Smooth muscle cell (in vitro differentiated cells): ENCODE measurements at regions not wholly inside any gene's neighbourhood (a gene's known extent, or its start where the extent isn't known, plus 50 kb on each side); places are given as distances from the start of the nearest gene placed in this dataset.

Source experiments
- DNase-seq: peaks from one replicate; lab custom pipeline; 2025; ENCODE audit not compliant: unreplicated experiment; lab: John Stamatoyannopoulos, UW
- H2AFZ ChIP-seq: fragments of 200-600 bp; sonication (generic); 2 replicates; pipeline ENCODE4 v1.6.0; 2016; ENCODE audit warnings: antibody characterized with exemption, low read depth, mild to moderate bottlenecking
- H3F3A ChIP-seq: fragments of 200-600 bp; sonication (generic); 2 replicates; pipeline ENCODE4 v1.6.0; 2017; ENCODE audit warnings: antibody characterized with exemption, low read depth
- H3K27ac ChIP-seq: fragments of 200-600 bp; sonication (generic); 2 replicates; pipeline ENCODE4 v1.5.1; 2016; ENCODE audit warnings: low read depth, mild to moderate bottlenecking
- H3K27me3 ChIP-seq: fragments of 200-600 bp; sonication (generic); 2 replicates; pipeline ENCODE4 v1.6.1; 2016; ENCODE audit warnings: low read depth, mild to moderate bottlenecking
- H3K36me3 ChIP-seq: fragments of 200-600 bp; sonication (generic); 2 replicates; pipeline ENCODE4 v1.5.1; 2016; ENCODE audit warnings: low read depth
- H3K4me1 ChIP-seq: fragments of 200-600 bp; sonication (generic); 2 replicates; pipeline ENCODE4 v1.5.1; 2016; ENCODE audit warnings: low read depth
- H3K4me2 ChIP-seq: fragments of 200-600 bp; sonication (generic); 2 replicates; pipeline ENCODE4 v1.6.0; 2016; ENCODE audit warnings: mild to moderate bottlenecking
- H3K4me3 ChIP-seq: fragments of 200-600 bp; sonication (generic); 2 replicates; pipeline ENCODE4 v1.5.1; 2016; ENCODE audit warnings: mild to moderate bottlenecking
- H3K79me2 ChIP-seq: fragments of 200-600 bp; sonication (generic); 2 replicates; pipeline ENCODE4 v1.6.0; 2016; ENCODE audit warnings: low read depth, mild to moderate bottlenecking
- H3K9ac ChIP-seq: fragments of 200-600 bp; sonication (generic); 2 replicates; pipeline ENCODE4 v1.6.0; 2016; ENCODE audit warnings: low read depth
- H3K9me3 ChIP-seq: fragments of 200-600 bp; sonication (generic); replicated peaks from 2 replicates; pipeline ENCODE4 v1.5.1; 2016; ENCODE audit warnings: low read depth
- H4K20me1 ChIP-seq: fragments of 200-600 bp; sonication (generic); 2 replicates; pipeline ENCODE4 v1.6.0; 2016; ENCODE audit warnings: low read depth
- CTCF ChIP-seq: fragments of 200-600 bp; sonication (generic); IDR thresholded peaks from 2 replicates; pipeline ENCODE4 v1.5.1; 2017; ENCODE audit warnings: borderline replicate concordance, mild to moderate bottlenecking, antibody characterized with exemption; ENCODE audit not compliant: insufficient read depth, poor library complexity, severe bottlenecking
- WGBS: methylation state at CpG from one replicate; pipeline ENCODE4 v1.1.7; 2016; ENCODE audit warnings: low lambda C conversion rate; 5-methylcytosine and 5-hydroxymethylcytosine counted together

GRCh38 chr6:87995461-87995860, 52.2 kb upstream of the SPACA1 start:
- Histone ChIP-seq H3K4me3 (no peak overlapping the region), H3K79me2 (no peaks in the 10 kb centered on the region), H3K9ac (no peak overlapping the region), H3K36me3 (no peaks in the 10 kb centered on the region), H3F3A (no peaks in the 10 kb centered on the region), H3K4me2 (no peak overlapping the region), H4K20me1 (no peaks in the 10 kb centered on the region), H3K4me1 (no peaks in the 10 kb centered on the region), H3K27ac (no peak overlapping the region), H2AFZ (no peak overlapping the region), H3K9me3 (no peaks in the 10 kb centered on the region), H3K27me3 (no peaks in the 10 kb centered on the region)
- DNase-seq: no peak
- no peak for TF ChIP-seq CTCF
- 69% methylated on average over 7 of the region's 7 CpGs for WGBS

- no peaks in the 10 kb centered on the region for H4K20me1 ChIP-seq
- H3K4me3 ChIP-seq: no peak overlapping the region
- no peak overlapping the region for H2AFZ ChIP-seq
- H3F3A ChIP-seq: no peaks in the 10 kb centered on the region
- H3K4me2 ChIP-seq: no peak overlapping the region
- no peaks in the 10 kb centered on the region for H3K4me1 ChIP-seq
- no peaks in the 10 kb centered on the region for H3K27me3 ChIP-seq
- TF ChIP-seq CTCF: no peak
- DNase-seq: no peak
- no peaks in the 10 kb centered on the region for H3K9me3 ChIP-seq
- 93% methylated on average over 5 of the region's 5 CpGs for WGBS
- no peaks in the 10 kb centered on the region for H3K36me3 ChIP-seq
- no peak overlapping the region for H3K9ac ChIP-seq
- no peak overlapping the region for H3K27ac ChIP-seq
- H3K79me2 ChIP-seq: no peaks in the 10 kb centered on the region
These were observed 54.3 kb upstream of the SPACA1 start for GRCh38 chr6:87993356-87993755.

GRCh38 chr6:87990871-87991270, 56.8 kb upstream of the SPACA1 start:
- no peaks in the 10 kb centered on the region for H3K9me3 ChIP-seq
- WGBS: 90% methylated on average over 3 of the region's 3 CpGs
- no peak for DNase-seq

More at GRCh38 chr6:87990871-87991270, 56.8 kb upstream of the SPACA1 start:
- H3K9ac ChIP-seq: no peak overlapping the region
- no peaks in the 10 kb centered on the region for H3K27me3 ChIP-seq
- H3K4me1 ChIP-seq: no peaks in the 10 kb centered on the region
- H3K27ac ChIP-seq: no peak overlapping the region
- H3K4me3 ChIP-seq: no peak overlapping the region
- H3K79me2 ChIP-seq: no peaks in the 10 kb centered on the region
- H3K36me3 ChIP-seq: no peaks in the 10 kb centered on the region
- no peaks in the 10 kb centered on the region for H3F3A ChIP-seq
- no peaks in the 10 kb centered on the region for H4K20me1 ChIP-seq
- H3K4me2 ChIP-seq: no peak overlapping the region
- TF ChIP-seq CTCF: no peak
- no peak overlapping the region for H2AFZ ChIP-seq
